ENCODE measurements at regions not wholly inside any gene's neighbourhood (a gene's known extent, or its start where the extent isn't known, plus 50 kb on each side); places are given as distances from the start of the nearest gene placed in this dataset.

DNA sequence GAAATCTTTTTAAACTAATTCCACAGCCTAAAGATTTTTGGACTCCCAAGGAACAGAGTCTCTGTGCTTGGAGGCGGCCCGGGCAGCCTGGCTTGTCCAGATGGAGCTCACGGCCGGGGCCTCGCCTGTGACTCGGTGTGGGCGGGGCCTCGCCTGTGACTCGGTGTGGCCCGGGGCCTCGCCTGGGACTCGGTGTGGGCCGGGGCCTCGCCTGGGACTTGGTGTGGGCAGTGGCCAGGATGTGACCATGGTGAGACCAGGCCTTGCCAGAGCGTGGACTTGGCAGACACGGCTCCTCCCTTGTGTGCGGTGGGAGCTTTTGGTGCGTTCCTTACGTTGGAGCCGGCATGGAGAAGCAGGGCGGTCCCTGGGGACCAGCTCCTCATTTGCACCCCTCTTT, 92.3 kb downstream of the METRNL start:
- TF ChIP-seq, protein P1, sequence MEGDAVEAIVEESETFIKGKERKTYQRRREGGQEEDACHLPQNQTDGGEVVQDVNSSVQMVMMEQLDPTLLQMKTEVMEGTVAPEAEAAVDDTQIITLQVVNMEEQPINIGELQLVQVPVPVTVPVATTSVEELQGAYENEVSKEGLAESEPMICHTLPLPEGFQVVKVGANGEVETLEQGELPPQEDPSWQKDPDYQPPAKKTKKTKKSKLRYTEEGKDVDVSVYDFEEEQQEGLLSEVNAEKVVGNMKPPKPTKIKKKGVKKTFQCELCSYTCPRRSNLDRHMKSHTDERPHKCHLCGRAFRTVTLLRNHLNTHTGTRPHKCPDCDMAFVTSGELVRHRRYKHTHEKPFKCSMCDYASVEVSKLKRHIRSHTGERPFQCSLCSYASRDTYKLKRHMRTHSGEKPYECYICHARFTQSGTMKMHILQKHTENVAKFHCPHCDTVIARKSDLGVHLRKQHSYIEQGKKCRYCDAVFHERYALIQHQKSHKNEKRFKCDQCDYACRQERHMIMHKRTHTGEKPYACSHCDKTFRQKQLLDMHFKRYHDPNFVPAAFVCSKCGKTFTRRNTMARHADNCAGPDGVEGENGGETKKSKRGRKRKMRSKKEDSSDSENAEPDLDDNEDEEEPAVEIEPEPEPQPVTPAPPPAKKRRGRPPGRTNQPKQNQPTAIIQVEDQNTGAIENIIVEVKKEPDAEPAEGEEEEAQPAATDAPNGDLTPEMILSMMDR (IDR thresholded peaks at IDR 0.05): no peak
- TF ChIP-seq POLR2A (IDR thresholded peaks at IDR 0.05): no peak
- TF ChIP-seq POLR2AphosphoS5 (IDR thresholded peaks at IDR 0.05): no peak
- TF ChIP-seq EP300 (IDR thresholded peaks at IDR 0.05; ENCODE audit: low read depth): no peak
